ENCODE measurements at regions not wholly inside any gene's neighbourhood (a gene's known extent, or its start where the extent isn't known, plus 50 kb on each side); places are given as distances from the start of the nearest gene placed in this dataset.

- no peak for TF ChIP-seq CTCF (IDR thresholded peaks at IDR 0.05)
- no peak for TF ChIP-seq POLR2A (IDR thresholded peaks at IDR 0.05)
These were observed 481.5 kb upstream of the VSTM2A start for GRCh38 chr7:54060643-54061042.
